ENCODE measurements at regions not wholly inside any gene's neighbourhood (a gene's known extent, or its start where the extent isn't known, plus 50 kb on each side); places are given as distances from the start of the nearest gene placed in this dataset.

GRCh38 chr7:41030673-41031072 lies 672.2 kb downstream of the INHBA start:
- Histone ChIP-seq H3K4me3 (no peak overlapping the region), H3K9me3 (replicated peaks in 1 of 3) (no peaks in the 10 kb centered on the region), H3K27me3 (no peaks in the 10 kb centered on the region), H3K27ac (no peak overlapping the region), H3K4me1 (replicated peaks in 1 of 2) (no peaks in the 10 kb centered on the region), H3K36me3 (replicated peaks in 1 of 2) (no peaks in the 10 kb centered on the region)
- TF ChIP-seq POLR2A (IDR thresholded peaks at IDR 0.05), result no peak
- TF ChIP-seq, protein P1, sequence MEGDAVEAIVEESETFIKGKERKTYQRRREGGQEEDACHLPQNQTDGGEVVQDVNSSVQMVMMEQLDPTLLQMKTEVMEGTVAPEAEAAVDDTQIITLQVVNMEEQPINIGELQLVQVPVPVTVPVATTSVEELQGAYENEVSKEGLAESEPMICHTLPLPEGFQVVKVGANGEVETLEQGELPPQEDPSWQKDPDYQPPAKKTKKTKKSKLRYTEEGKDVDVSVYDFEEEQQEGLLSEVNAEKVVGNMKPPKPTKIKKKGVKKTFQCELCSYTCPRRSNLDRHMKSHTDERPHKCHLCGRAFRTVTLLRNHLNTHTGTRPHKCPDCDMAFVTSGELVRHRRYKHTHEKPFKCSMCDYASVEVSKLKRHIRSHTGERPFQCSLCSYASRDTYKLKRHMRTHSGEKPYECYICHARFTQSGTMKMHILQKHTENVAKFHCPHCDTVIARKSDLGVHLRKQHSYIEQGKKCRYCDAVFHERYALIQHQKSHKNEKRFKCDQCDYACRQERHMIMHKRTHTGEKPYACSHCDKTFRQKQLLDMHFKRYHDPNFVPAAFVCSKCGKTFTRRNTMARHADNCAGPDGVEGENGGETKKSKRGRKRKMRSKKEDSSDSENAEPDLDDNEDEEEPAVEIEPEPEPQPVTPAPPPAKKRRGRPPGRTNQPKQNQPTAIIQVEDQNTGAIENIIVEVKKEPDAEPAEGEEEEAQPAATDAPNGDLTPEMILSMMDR (IDR thresholded peaks at IDR 0.05), result no peak
- intact Hi-C loops (cut with DNase I), result no loop called here
- 68 to 80% (median 75%) methylated on average over 5 of the region's 5 CpGs for WGBS, 4 donors
- DNase-seq, result no peak

DNA sequence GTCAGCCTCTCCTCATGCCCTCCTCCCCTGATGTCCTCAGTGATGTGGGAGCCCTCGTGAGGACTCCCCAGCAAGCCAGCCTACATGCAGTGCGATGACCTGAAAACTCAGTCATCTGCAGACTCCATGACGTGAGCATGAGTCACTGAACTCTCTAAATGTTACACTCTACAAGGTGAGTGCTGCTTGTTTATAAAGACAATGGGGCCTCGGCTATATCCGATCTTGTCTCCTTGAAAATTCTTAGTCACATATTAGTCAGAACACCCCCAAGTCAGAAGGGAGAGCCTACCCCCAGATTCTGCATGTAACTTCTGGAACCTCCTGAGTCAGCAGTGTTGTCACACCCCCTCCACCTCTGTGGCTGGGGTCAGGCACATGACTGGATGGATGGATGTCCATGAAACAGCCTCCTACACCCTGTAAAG lies 673.8 kb downstream of the INHBA start:
- TF ChIP-seq POLR2A (IDR thresholded peaks at IDR 0.05), result no peak
- TF ChIP-seq, protein P1 (IDR thresholded peaks at IDR 0.05), result no peak
- Histone ChIP-seq H3K36me3 (replicated peaks in 1 of 2) (no peaks in the 10 kb centered on the region), H3K9me3 (replicated peaks in 1 of 3) (no peaks in the 10 kb centered on the region), H3K4me3 (no peak overlapping the region), H3K4me1 (replicated peaks in 1 of 2) (no peaks in the 10 kb centered on the region), H3K27ac (no peak overlapping the region), H3K27me3 (no peaks in the 10 kb centered on the region)
- DNase-seq, result peak in 5 of 7 donors; percentile 29 to 67 (median 30)
- intact Hi-C loops (cut with DNase I), result no loop called here
- 37 to 56% (median 43%) methylated on average over 4 to 5 of the region's 5 CpGs for WGBS, 4 donors

GRCh38 chr7:41028580-41028979 lies 674.3 kb downstream of the INHBA start:
- WGBS, 4 donors, result 69 to 87% (median 81%) methylated on average over 2 of the region's 2 CpGs
- no peaks in the 10 kb centered on the region for H3K36me3 ChIP-seq (replicated peaks in 1 of 2)
- DNase-seq, result no peak
- no peak for TF ChIP-seq POLR2A (IDR thresholded peaks at IDR 0.05)
- TF ChIP-seq, protein P1 (IDR thresholded peaks at IDR 0.05), result no peak
- no peaks in the 10 kb centered on the region for H3K27me3 ChIP-seq
- H3K27ac ChIP-seq, result no peak overlapping the region
- H3K4me3 ChIP-seq, result no peak overlapping the region
- intact Hi-C loops (cut with DNase I), result no loop called here
- H3K9me3 ChIP-seq (replicated peaks in 1 of 3), result no peaks in the 10 kb centered on the region
- no peaks in the 10 kb centered on the region for H3K4me1 ChIP-seq (replicated peaks in 1 of 2)

- no peak for TF ChIP-seq POLR2A (IDR thresholded peaks at IDR 0.05)
- TF ChIP-seq, protein P1 (IDR thresholded peaks at IDR 0.05), result no peak
- DNase-seq, result no peak
- intact Hi-C loops (cut with DNase I), result no loop called here
- Histone ChIP-seq H3K27me3 (no peaks in the 10 kb centered on the region), H3K27ac (no peak overlapping the region), H3K36me3 (replicated peaks in 1 of 2) (no peaks in the 10 kb centered on the region), H3K4me1 (replicated peaks in 1 of 2) (no peaks in the 10 kb centered on the region), H3K9me3 (replicated peaks in 1 of 3) (no peaks in the 10 kb centered on the region), H3K4me3 (no peak overlapping the region)
- 76 to 89% (median 84%) methylated on average over 7 of the region's 7 CpGs for WGBS, 4 donors
Observed at GRCh38 chr7:41027428-41028115, 675.3 kb downstream of the INHBA start.
